GM19372 (cell line): ENCODE measurements at regions not wholly inside any gene's neighbourhood (a gene's known extent, or its start where the extent isn't known, plus 50 kb on each side); places are given as distances from the start of the nearest gene placed in this dataset.

Experiments
- ATAC-seq: cut with Tn5 transposase; IDR thresholded peaks from one replicate; pipeline ENCODE4 v1.9.1; 2021; ENCODE audit warnings: mild to moderate bottlenecking, low read depth, moderate library complexity; ENCODE audit not compliant: unreplicated experiment

- ATAC-seq: no peak
Measured at GRCh38 chr16:5463820-5464219, 366.2 kb upstream of the EEF2KMT start.

GRCh38 chr16:5461574-5461973 is 364.0 kb upstream of the EEF2KMT start:
- ATAC-seq: no peak

- ATAC-seq: no peak
Measured at GRCh38 chr16:5461141-5461540, 363.5 kb upstream of the EEF2KMT start.

DNA sequence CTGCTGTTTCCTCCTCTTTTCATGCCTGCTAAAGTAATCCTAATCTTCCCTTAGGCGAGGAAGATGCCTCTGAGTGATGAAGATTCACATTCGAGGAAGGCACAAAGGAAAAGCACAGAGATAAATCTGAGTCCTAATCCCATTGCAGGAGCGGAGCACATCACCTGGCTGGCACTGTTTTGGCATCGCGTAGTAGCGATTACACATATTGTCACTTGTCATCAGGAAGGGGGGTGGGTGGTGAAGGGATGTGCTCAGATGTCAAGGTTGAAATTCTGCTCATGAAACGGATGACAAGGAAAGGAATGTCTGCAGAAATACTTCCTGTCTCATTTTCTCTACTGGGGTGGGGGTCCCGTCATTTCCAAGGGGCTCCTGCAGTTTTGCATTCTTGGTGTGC is 363.1 kb upstream of the EEF2KMT start:
- no peak for ATAC-seq

DNA sequence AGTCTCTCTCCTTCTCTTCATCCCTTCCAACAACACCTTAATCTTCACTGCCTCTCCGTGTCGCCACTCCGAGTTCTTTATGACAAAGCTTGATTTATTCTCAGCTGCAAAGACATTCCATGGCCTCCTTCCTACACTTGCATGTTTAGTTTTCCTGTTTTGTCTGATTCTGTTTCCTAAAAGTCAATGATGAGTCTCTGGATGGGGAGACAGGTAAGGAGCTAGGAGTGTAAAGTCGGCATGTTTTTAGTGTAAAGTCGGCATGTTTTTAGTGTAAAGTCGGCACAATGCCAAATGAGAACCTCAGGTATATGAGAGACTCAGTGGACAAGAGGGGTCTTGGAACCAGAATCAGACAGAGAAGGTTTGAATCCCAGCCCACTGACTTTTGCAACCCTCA is 362.3 kb upstream of the EEF2KMT start:
- no peak for ATAC-seq

DNA sequence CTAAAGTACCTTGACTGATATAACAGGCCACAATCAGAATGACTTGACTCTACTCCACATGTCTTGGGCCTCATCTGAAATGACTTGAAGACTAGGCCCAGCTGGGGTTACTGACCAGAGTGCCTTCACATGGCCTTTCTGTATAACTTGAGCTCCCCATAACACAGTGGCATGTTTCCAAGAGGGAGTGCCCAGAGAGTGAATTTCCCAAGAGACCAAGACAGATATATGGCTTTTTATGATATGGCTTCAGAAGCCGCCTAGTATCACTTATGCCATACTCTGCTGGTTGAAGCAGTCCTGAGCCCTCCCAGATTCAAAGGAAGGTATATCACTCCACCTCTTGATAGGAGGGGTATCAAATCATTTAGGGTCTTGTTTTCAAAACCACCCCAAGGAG is 357.5 kb upstream of the EEF2KMT start:
- ATAC-seq: no peak

- no peak for ATAC-seq
Measured at GRCh38 chr16:5454349-5454748, 356.8 kb upstream of the EEF2KMT start.

- ATAC-seq: no peak
Measured at GRCh38 chr16:5451641-5452040, 354.0 kb upstream of the EEF2KMT start.

GRCh38 chr16:5450409-5451104 is 353.0 kb upstream of the EEF2KMT start:
- no peak for ATAC-seq

DNA sequence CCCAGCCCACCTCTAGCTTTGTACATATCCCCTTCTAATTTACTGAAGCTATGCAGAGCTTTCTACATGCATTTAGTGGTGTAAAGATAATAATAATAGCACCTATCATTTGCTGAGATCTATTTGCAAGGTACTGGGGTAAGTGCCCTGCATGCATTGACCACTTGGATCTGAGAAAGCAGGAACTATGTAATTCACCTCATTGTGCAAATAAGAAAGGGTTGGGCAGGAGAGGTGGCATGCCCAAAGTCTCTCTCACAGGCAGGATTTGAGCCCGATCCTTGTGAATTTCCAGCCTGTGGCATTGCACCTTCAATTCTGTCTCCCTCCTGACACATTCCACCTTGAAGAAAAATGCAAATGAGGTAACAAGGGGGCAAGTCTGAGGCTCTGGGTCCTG is 352.3 kb upstream of the EEF2KMT start:
- ATAC-seq: no peak

DNA sequence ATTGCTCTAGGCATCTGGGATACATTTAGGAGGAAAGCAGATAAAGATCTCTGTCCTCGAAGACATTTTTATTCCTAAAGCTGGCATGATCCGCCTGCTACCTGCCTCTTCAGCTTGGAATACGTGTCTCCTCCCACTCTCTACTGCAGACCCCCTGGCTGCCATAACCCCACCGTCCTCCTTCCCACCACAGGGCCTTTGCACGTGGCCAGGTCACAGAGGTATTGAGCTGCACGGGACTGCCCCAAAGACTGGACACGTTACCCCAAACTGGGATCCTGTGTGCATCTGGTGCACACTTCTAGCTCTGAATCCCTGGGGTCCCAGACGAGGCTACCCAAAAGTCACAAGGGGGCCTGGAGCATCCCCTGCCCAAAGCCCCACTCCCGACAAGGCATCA is 351.2 kb upstream of the EEF2KMT start:
- ATAC-seq: no peak

DNA sequence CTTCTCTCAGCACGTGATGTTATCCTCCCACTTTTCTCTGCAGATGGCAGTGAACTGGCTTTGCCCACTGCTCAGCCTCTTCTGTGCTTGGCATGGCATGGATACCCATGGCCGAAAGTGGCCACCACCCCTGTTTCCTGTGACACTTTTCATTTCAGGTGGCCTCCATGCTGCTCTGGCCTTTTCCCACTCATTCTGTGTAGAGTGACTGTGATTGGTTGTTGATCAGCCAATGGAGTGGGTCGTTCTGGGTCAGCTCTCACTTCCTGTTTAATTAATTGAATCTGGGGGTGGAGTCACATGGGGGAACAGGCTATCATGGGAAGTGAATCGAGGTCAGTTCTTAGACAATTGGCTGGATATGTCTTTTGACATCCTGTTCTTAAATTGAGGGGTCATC is 350.1 kb upstream of the EEF2KMT start:
- no peak for ATAC-seq

DNA sequence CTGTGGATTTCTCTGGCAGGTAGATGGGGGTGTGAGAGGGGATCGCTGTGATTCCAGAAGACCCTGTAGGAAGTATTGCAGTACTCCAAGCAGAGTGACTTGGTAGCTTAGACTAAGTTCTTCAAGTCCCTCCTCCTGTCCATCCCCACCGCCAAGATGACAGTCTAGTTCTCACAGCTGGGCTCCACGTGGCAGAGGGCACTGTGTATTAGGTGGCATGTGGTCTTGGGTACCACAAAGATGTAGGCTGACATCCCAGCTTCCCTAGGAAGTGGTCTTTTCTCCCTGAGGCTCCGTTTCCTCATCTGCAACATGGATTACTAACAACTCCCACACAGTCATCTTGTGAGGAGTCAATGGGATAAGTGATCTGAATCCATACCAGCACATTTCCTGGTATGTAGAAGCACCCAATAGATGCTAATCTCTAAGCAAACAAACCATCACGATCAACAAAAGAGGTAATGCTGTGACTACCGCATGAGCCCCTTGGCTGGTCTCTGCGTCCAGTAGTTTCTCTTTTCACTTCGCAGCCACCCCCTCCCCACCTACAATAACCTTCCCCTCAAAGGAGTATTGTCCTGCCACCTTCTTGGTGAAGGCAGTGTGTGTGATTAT is 349.1 kb upstream of the EEF2KMT start:
- ATAC-seq: no peak

DNA sequence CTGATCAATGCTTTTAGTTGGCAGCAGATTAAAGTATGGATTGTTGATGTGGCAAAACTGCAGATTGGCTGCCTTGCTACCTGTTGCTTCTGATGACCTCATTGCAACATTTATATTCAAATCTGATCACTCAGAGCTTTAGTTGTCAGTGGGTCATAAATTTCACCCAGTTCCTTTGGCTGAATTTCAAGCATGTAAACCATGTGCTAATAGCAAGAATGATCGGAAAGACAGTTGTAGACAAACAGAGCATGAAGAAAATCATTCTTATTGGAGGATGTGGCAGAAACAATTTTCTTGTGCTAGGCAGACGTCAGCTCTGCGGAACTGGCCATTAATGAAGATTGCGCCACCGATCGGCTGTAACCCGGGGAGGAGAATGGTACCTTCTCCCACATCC is 346.6 kb upstream of the EEF2KMT start:
- no peak for ATAC-seq

DNA sequence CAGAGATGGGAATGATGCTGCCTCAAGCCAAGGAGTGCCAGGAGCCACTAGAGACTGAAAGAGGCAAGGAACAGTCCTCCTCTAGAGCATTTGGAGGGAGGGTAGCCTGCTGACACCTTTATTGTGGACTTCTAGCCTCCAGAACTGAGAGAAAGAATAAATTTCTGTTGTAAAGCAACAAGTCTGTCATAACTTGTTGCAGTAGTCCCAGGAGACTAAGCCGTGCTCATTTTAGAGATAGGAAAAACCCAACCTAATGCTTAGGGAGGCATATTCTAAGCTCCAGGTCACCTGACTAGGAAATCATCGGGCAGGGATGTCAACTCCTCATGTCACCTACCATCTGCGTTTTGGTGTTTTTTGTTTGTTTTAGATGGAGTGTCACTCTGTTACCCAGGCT is 345.4 kb upstream of the EEF2KMT start:
- ATAC-seq: no peak

- no peak for ATAC-seq
Measured at GRCh38 chr16:5442054-5442453, 344.5 kb upstream of the EEF2KMT start.

GRCh38 chr16:5438591-5438990 is 341.0 kb upstream of the EEF2KMT start:
- no peak for ATAC-seq

DNA sequence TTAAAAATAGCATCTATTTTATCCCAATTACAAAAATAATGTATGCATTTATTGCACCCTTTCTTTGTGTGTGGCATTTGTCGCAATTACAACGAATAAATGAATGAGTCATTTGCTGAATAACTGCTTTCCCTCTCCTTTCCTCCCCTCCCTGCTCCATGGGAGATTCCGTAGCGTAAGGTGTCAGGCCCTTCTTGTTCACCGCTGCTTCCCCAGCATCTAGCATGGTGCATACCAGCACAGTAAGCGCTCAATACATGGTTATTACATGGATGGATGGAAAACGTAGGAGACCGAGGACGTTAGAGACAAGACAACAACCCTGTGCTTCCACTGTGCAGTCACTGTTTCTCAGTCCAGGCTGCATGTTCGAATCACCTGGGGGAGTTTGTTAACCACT is 336.0 kb upstream of the EEF2KMT start:
- ATAC-seq: no peak

DNA sequence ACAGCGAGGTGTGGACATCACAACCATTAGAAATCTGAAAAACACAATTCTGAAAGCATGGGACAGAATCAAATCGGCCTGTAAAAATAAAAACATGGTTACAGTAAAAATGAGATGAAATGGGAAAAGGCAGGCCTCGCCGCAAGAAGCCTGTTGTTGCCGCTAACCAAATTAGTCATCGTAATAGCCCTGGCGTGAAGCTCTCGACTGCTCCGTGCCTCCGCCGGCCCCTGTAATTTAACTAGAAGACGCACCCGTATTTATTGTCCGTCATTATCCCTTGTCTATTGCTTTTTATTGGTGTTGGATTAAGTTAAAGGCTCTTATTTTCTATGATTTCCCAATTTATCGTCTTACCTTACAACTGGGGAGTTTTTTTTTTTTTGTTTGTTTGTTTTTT is 334.6 kb upstream of the EEF2KMT start:
- no peak for ATAC-seq

DNA sequence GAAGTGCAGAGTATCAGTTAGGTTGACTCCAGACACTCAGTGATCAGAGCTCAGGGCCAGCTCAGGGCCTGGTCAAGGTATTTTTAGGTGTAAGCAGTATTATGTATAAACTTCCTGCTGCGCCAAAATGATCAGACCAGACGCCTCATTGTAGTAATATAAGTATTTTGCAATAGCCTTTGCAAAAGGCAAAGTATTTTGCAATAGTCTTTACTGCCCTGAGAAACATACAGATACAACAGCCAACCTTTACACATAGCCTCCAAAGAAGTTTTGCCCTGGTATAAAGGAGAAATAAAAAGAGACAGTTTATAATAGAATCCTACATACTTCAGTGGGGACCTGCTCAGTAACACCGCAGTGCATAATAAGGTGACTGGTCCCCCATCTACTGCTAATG is 333.0 kb upstream of the EEF2KMT start:
- no peak for ATAC-seq

GRCh38 chr16:5428932-5429331 is 331.3 kb upstream of the EEF2KMT start:
- no peak for ATAC-seq

DNA sequence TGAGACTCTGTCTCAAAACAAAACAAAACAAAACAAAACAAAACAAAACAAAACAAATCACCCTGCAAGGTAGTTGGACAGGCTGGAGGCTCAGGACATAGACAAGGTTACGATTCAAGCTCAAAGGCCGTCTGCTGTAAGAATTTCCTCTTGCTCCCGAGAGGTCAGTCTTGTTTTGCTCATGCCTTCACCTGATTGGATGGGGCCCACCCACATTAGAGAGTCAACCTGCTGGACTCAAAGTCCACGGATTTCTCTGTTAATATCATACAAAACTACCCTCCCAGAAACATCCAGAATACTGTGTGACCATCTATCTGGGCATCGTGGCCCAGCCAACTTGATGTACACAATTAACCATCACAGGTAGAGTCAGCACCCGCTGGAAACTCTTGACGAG is 330.0 kb upstream of the EEF2KMT start:
- ATAC-seq: no peak
